GM12878 (cell line): ENCODE measurements at regions not wholly inside any gene's neighbourhood (a gene's known extent, or its start where the extent isn't known, plus 50 kb on each side); places are given as distances from the start of the nearest gene placed in this dataset.

Experiments used
- ATAC-seq: fragments of 200-7000 bp; cut with Tn5 transposase; 3 replicates; pipeline ENCODE4 v1.9.1; 2020; ENCODE audit warnings: mild to moderate bottlenecking, moderate library complexity
- BruUV-seq: library from RNA; stranded (reverse); fragments of 400-500 nt; replicated peaks from 2 replicates; lab custom pipeline; 2021; lab: Mats Ljungman, UMichigan
- CTCF ChIA-PET: fragments of 300-600 bp; sonication (Branson Sonifier 250); formaldehyde crosslinking; extraction: SDS; loops from one replicate; lab custom pipeline; 2021; ENCODE audit warnings: inconsistent platforms; lab: Yijun Ruan, JAX
- POLR2A ChIA-PET: fragments of 350-600 bp; formaldehyde crosslinking; extraction: SDS; loops from one replicate; lab custom pipeline; 2021; ENCODE audit warnings: inconsistent platforms; lab: Charles Lee
- RAD21 ChIA-PET: fragments of 300-600 bp; sonication (Branson Sonifier 250); formaldehyde crosslinking; loops from one replicate; lab custom pipeline; 2023; ENCODE audit warnings: antibody characterized with exemption; ENCODE audit not compliant: unreplicated experiment; lab: Charles Lee
- SMC1A ChIA-PET: fragments of 300-600 bp; sonication (Branson Sonifier 250); formaldehyde crosslinking; loops from one replicate; lab custom pipeline; 2023; ENCODE audit not compliant: unreplicated experiment, uncharacterized antibody; lab: Charles Lee
- DNase-seq: peaks from one replicate; pipeline ENCODE4 v3.0.0-alpha.2; 2011; ENCODE audit warnings: low read depth, low spot score
- FAIRE-seq: peaks from 3 replicates; lab custom pipeline; 2011; peaks lifted over from hg19 to GRCh38; lab: Jason Lieb, UNC
- H2AFZ ChIP-seq: 2 replicates; pipeline ENCODE4 v1.6.0; 2011; ENCODE audit warnings: low read depth, low read length, control low read depth; ENCODE audit not compliant: control insufficient read depth
- H3K27ac ChIP-seq: 2 replicates; pipeline ENCODE4 v1.5.1; 2011; ENCODE audit warnings: control low read depth; ENCODE audit not compliant: control insufficient read depth, insufficient read depth
- H3K27me3 ChIP-seq, 2 experiments: replicated peaks in 1 of 2; 2 replicates each; pipeline versions ENCODE4 v1.6.0 to v1.6.1; 2011; ENCODE audit warnings: low read length in 1 of 2; ENCODE audit not compliant: control insufficient read depth in 2 of 2, insufficient read depth in 2 of 2
- H3K36me3 ChIP-seq, 2 experiments: 2 replicates each; pipeline ENCODE4 v1.5.1; 2011; ENCODE audit warnings: low read length in 1 of 2; ENCODE audit not compliant: control insufficient read depth in 2 of 2, insufficient read depth in 2 of 2
- H3K4me1 ChIP-seq: 2 replicates; pipeline ENCODE4 v1.6.1; 2011; ENCODE audit warnings: mild to moderate bottlenecking, low read length, moderate library complexity, mixed read lengths; ENCODE audit not compliant: control insufficient read depth, insufficient read depth
- H3K4me2 ChIP-seq: 2 replicates; pipeline ENCODE4 v1.6.0; 2011; ENCODE audit warnings: control low read depth; ENCODE audit not compliant: control insufficient read depth, insufficient read depth
- H3K4me3 ChIP-seq: fragments of 200-600 bp; sonication (generic); 2 replicates; pipeline ENCODE4 v1.5.1; 2016
- H3K79me2 ChIP-seq: 2 replicates; pipeline ENCODE4 v1.6.0; 2011; ENCODE audit warnings: low read length; ENCODE audit not compliant: control insufficient read depth, insufficient read depth
- H3K9ac ChIP-seq: 2 replicates; pipeline ENCODE4 v1.8.0; 2011; ENCODE audit warnings: low read length, control low read depth, mixed read lengths; ENCODE audit not compliant: control insufficient read depth, insufficient read depth
- H3K9me3 ChIP-seq: replicated peaks from 3 replicates; pipeline ENCODE4 v1.5.1; 2011; ENCODE audit warnings: mild to moderate bottlenecking, low read length; ENCODE audit not compliant: control insufficient read depth, insufficient read depth
- H4K20me1 ChIP-seq: 2 replicates; pipeline ENCODE4 v1.6.0; 2011; ENCODE audit not compliant: control insufficient read depth, insufficient read depth
- CBFB ChIP-seq: IDR thresholded peaks from 2 replicates; pipeline ENCODE4 v1.6.1; 2016; ENCODE audit warnings: antibody characterized with exemption, low read depth
- CUX1 ChIP-seq: IDR thresholded peaks from 2 replicates; pipeline ENCODE4 v1.6.1; 2012; ENCODE audit warnings: improper control_type of control experiment, low read depth, low read length; ENCODE audit not compliant: insufficient replicate concordance
- HDAC2 ChIP-seq: fragments of 200-600 bp; sonication (generic); IDR thresholded peaks from 2 replicates; pipeline ENCODE4 v1.6.1; 2017
- HDGF ChIP-seq: fragments of 450-650 bp; IDR thresholded peaks from 2 replicates; pipeline ENCODE4 v1.6.1; 2016; ENCODE audit warnings: antibody characterized with exemption
- IKZF1 ChIP-seq: fragments of 450-650 bp; conservative IDR thresholded peaks from 2 replicates; pipeline ENCODE4 v1.6.1; 2017; ENCODE audit warnings: antibody characterized with exemption, mild to moderate bottlenecking
- NFXL1 ChIP-seq: fragments of 450-650 bp; IDR thresholded peaks from 2 replicates; pipeline ENCODE4 v1.6.1; 2017; ENCODE audit warnings: antibody characterized with exemption, mild to moderate bottlenecking, borderline replicate concordance
- NR2F1 ChIP-seq: fragments of 450-650 bp; conservative IDR thresholded peaks from 2 replicates; pipeline ENCODE4 v1.6.1; 2017; ENCODE audit warnings: mild to moderate bottlenecking
- PML ChIP-seq: IDR thresholded peaks from 2 replicates; pipeline ENCODE4 v1.6.1; 2012; ENCODE audit warnings: low read length, inconsistent platforms
- RAD21 ChIP-seq: IDR thresholded peaks from 2 replicates; pipeline ENCODE4 v1.6.1; 2011; ENCODE audit warnings: mild to moderate bottlenecking, low read depth, low read length, moderate library complexity; ENCODE audit not compliant: insufficient read depth
- REST ChIP-seq: IDR thresholded peaks from 2 replicates; pipeline ENCODE4 v1.6.1; 2012; ENCODE audit warnings: mild to moderate bottlenecking, low read depth, low read length
- SREBF1 ChIP-seq: IDR thresholded peaks from 2 replicates; pipeline ENCODE4 v1.6.1; 2012; ENCODE audit warnings: mild to moderate bottlenecking, low read length
- SRF ChIP-seq, 2 experiments: IDR thresholded peaks; 2 replicates each; pipeline ENCODE4 v1.6.1; 2011; ENCODE audit warnings: low read depth in 2 of 2, low read length in 2 of 2, mild to moderate bottlenecking in 1 of 2, moderate library complexity in 1 of 2
- ZNF217 ChIP-seq: fragments of 450-650 bp; IDR thresholded peaks from 2 replicates; pipeline ENCODE4 v1.6.1; 2017; ENCODE audit warnings: antibody characterized with exemption, mild to moderate bottlenecking
- ZNF384 ChIP-seq: IDR thresholded peaks from 2 replicates; pipeline ENCODE4 v1.6.1; 2012; ENCODE audit warnings: low read depth, mild to moderate bottlenecking, low read length, improper control_type of control experiment, borderline replicate concordance
- WGBS: methylation state at CpG from one replicate; pipeline ENCODE4 v1.1.6; 2016; ENCODE audit warnings: low lambda C conversion rate; ENCODE audit not compliant: insufficient replicate concordance, insufficient coverage; ENCODE audit errors: missing lambda C conversion rate; 5-methylcytosine and 5-hydroxymethylcytosine counted together
- in situ Hi-C: fragments of 300-500 bp; cut with MboI; formaldehyde crosslinking; loops from 9 replicates; pipeline ENCODE4 v1.14.3; 2018; ENCODE audit warnings: mixed read lengths
- intact Hi-C: fragments of 100-400 bp; cut with micrococcal nuclease; formaldehyde crosslinking; loops from one replicate; pipeline ENCODE4 v1.14.2; 2022; ENCODE audit not compliant: unreplicated experiment

- RAD21 ChIA-PET: no interaction called here
These were observed 480.0 kb downstream of the TOX3 start for GRCh38 chr16:52066962-52067361.

More at GRCh38 chr16:52066962-52067361, 480.0 kb downstream of the TOX3 start:
- Histone ChIP-seq H3K9me3 (no peaks in the 10 kb centered on the region), H4K20me1 (no peaks in the 10 kb centered on the region), H3K4me2 (no peak overlapping the region), H3K79me2 (no peaks in the 10 kb centered on the region)
- BruUV-seq: no TSS peak
- TF ChIP-seq NFXL1: no peak
- TF ChIP-seq RAD21: no peak
- TF ChIP-seq IKZF1: no peak
- TF ChIP-seq ZNF217: no peak
- TF ChIP-seq HDGF: no peak
- TF ChIP-seq ZNF384: no peak
- TF ChIP-seq REST: no peak
- TF ChIP-seq PML: no peak
- TF ChIP-seq SRF (IDR thresholded peaks at IDR 0.05; ENCODE audit: low read depth in 2 of 2, low read length in 2 of 2): no peak
- TF ChIP-seq SREBF1: no peak
- TF ChIP-seq HDAC2: no peak
- no peak for TF ChIP-seq CBFB
- TF ChIP-seq CUX1: no peak
- no peak for TF ChIP-seq NR2F1
- TF ChIP-seq, all 136 proteins: peak for 0
- no peak overlapping the region for H2AFZ ChIP-seq
- intact Hi-C loops: no loop called here
- DNase-seq (no peak), ATAC-seq (no peak), FAIRE-seq (no peak)
- H3K36me3 ChIP-seq: no peaks in the 10 kb centered on the region
- no peaks in the 10 kb centered on the region for H3K4me1 ChIP-seq
- in situ Hi-C loops: no loop called here
- ChIA-PET CTCF (interaction anchor here (4.3 kb wide), 1 partner anchor 846 kb away, joined by 28 read pairs; no protein-coding TSS in a partner anchor), POLR2A (no interaction called here), SMC1A (interaction anchor here (1.0 kb wide), 1 partner anchor 10 kb away, joined by 3 read pairs; no protein-coding TSS in a partner anchor)
- no peak overlapping the region for H3K9ac ChIP-seq
- no peaks in the 10 kb centered on the region for H3K27me3 ChIP-seq
- 44% methylated on average over 2 of the region's 2 CpGs for WGBS
- no peak overlapping the region for H3K27ac ChIP-seq
- no peak overlapping the region for H3K4me3 ChIP-seq
